CD4-positive, alpha-beta T cell treated with Interleukin-17A for 4 hours (primary cell): ENCODE measurements at regions not wholly inside any gene's neighbourhood (a gene's known extent, or its start where the extent isn't known, plus 50 kb on each side); places are given as distances from the start of the nearest gene placed in this dataset.

Experiments used
- DNase-seq: peaks from one replicate; pipeline ENCODE4 v3.0.0-alpha.2; 2020; ENCODE audit warnings: mixed read lengths

DNA sequence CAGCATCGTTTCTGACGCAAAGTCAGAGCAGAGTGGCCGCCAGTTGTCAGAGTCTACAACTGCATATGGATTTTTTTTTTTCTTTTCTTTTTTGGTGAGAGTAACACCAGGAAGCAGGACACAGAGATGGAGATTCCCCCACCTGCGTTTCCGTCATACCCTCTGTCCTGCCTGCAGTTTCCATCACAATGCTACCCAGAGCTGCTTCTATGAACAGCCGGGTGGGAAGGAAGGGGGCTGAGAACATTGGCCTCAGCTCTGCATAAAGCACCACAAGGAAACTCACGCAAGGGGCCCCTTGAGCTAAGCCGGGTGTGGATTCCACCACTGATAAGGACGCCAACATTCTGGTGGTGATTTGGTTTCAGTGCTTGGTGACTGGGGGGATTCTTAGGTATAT lies 183.5 kb upstream of the AFDN start:
- DNase-seq = no peak

DNA sequence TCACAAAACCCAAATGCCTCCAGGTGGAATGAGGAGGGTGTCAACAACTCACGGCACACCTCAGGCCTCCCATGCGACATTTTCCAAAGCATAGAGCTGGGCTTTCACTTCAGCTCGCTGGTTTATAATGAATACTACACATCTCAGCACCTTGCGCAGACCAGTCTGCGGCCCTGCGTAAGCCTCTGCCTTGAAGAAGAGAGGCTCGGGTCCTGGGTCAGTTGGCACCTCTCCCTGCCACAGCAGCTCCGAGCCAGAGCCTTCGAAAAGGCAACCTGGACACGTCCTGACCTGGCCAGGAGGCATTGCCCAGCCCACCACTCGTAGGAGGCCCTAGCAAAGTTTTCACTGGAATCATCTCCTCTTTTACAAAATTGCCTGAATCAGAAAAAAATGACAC lies 183.0 kb upstream of the AFDN start:
- DNase-seq = no peak

DNA sequence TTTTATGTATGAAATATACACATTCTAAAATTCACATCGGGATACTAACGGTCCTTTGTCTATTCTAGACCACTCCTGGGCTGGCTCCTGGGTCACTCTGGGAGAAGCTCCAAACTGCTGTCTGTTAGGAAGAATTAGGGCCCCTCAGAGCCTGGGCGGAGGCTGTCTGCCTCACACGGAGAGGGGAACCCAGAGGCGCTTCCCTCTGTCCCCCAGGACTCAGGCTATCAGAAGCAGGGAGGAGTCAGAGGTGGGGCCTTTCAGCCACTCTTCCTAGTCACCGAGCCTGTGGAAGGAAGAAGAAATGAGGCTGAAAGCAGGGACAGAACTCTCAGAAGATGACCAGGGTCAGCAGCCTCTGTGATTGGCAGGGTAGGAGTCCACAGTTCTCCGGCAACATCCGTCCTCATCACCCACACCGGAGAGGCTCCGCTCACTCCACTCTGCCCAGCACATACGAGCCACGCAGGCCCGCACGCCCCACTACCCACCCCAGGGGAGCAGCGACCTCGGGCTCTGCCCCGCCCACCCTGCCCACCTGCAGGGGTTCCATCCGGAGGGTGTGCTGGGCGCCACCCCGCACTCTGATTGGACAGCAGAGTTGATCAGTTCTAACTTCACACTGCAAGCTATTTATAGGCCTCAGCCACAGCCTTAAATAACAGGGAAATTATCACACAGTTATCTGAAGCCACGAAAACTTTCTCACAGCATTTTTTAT lies 182.1 kb upstream of the AFDN start:
- no peak for DNase-seq

DNA sequence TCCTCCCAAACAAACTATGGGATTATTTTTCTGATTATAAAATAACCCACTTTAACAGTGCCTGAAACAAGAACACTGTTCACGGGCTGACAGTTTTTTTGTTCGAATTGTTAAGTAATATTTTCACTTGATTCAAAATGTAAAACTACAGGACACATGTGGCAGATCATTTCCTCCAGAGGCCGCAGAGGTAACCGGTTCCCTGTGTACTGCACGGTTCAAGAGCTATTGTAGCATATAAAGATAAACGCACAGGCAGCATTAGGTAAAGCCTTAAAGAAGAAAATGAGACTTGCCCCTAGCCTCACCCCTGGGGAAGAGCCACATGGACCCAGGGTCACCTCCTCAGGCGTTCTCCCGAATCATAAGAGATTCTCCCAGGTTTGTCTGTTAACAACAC lies 181.3 kb upstream of the AFDN start:
- DNase-seq = no peak

DNA sequence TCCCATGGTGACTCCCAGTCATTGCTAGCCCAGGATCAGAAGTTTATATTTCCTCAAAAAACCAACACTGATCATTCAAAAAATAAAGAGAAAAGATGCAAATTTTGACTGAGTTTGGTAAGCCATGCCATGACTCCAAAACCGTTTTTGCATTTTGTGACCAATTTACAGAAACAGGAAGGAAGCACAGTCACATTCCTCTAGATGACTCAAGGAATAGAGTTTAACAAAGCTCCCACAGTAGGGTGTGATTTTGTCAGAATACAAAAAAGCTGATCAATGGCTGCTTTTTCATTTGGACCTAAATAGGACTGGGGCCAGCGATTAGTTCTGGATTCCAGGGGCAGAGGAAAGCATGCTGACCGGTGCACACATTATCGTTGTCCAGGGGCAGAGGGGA lies 179.4 kb upstream of the AFDN start:
- no peak for DNase-seq

DNA sequence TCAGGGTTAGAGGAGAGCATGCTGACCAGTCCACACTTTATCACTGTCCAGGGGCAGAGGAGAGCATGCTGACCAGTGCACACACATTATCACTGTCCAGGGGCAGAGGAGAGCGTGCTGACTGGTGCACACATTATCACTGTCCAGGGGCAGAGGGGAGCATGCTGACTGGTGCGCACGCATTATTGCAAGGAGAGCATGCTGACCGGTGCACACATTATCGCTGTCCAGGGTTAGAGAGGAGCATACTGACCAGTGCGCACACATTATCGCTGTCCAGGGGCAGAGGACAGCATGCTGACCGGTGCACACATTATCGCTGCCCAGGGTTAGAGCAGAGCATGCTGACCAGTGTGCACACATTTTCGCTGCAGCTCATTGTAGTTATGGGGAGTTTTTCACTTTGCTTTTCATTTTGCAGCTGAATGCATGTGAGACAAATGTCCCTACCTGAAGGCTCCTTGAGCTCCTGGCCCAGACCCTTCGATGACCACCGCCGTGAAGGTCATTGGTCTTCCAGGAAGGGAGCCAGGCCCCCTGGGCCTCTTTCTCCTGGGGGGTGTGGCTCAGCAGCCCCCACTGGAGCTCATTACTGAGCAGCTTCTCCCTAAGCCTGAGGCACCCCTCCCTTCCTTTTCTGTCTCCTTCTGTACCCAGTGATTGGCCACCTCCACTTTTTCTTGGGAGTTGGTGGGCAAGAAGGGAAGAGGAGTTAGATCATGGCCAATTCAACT lies 178.8 kb upstream of the AFDN start:
- no peak for DNase-seq

DNA sequence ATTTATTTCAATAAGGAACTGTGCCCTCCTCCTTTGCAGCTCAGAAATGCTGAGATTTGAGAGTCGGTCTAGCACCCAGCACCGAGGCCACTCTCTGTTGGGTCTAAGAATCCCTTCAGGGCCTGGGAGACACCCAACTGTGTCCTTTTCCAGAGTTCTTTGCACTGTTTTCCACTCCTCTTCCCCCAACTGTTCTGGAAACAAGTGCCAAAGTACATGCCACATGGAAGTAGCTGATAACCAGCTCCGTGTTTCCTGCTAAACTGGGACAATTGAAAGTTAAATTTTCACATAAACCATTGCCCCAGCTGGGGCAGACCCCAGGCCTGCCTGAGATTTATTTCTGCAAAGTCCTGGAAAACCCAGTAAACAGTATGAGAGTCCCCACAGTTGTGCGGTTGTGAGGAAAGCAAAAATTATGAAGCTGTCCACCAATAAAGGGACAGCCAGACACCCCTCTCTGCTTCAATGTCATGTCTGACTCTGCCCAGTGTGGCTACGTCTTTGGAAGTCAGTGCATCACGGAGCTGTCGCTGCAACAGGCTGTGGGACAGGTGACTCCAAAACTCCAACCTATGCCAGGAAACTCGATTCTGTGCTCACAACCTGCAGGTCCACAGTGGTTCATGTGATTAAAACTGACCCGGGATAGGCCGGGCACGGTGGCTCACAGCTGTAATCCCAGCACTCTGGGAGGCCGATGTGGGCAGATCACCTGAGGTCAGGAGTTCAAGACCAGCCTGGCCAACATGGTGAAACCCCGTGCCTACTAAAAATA lies 178.0 kb upstream of the AFDN start:
- DNase-seq = no peak

DNA sequence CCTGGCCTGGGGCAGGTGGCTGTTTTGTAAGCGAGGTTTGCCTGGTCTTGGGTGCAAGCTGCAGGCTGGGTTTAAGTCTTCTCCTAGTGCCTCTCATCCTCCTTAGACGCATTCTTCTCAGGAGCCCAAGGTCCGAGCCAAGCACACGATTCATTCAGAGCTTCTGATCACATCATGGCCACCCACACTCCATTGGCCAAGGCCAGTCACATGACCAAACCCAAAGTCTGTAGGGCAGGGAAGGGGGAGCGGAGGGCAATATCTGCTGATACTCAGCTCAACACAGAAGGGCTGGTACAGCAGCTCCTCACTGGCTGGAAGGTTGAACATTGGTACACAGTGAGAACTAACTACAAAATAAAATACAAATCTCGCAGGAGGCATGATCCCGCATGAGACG lies 177.2 kb upstream of the AFDN start:
- no peak for DNase-seq

DNA sequence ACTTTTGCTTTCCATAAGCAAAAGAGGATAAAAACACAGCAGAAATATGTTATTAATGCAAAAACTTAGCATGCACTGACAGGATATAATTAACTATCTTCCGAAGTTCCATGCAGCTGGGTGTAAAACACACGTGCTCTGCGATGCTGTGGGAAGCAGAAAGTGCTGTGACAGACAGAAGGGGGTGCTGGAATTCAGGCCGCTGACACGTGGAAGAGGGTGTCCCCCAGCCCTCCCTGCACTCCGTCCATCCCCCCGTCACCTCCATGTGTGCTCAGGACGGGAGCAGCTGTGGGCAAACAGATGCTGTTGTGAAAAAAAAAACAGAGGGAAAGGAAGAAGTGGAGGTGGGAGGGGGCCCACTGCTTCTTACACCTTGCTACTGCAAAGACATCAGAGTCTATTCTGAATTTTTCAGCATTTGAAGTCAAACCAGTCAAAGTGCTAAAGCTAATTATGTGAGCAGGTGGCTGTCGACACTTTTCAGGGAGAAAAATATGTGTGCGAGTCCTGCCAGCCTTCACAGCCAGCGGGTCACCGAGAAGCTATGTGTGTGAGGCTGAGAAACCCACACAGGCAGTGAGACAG lies 175.9 kb upstream of the AFDN start:
- DNase-seq = no peak

DNA sequence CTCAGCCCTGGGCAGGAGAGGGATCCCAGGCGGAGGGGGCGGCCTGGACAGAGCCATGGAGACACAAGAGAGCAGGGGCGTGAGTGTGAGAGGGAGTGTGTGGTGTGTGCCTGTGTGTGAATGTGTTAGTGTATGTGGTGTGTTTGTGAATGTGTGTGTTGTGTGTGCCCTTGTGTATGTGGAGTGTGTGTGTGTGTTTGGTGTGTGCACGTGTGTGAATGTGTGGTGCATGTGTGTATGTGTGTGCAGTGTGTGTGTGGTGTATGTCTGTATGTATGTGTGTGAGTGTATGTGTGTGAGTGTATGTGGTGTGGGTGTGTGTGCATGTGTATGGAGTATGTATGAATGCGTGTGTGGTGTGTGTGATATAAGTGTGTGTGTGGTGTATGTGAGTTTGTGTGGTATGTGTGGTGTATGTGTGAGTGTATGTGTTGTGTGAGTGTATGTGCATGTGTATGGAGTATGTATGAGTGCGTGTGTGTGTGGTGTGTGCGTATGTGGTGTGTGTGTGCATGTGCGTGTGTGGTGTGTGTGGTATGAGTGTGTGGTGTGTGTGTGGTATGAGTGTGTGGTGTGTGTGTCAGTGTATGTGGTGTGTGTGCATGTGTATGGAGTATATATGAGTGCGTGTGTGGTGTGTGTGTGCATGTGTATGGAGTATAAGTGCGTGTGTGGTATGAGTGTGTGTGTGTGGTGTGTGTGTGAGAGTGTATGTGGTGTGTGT lies 175.2 kb upstream of the AFDN start:
- DNase-seq = no peak

DNA sequence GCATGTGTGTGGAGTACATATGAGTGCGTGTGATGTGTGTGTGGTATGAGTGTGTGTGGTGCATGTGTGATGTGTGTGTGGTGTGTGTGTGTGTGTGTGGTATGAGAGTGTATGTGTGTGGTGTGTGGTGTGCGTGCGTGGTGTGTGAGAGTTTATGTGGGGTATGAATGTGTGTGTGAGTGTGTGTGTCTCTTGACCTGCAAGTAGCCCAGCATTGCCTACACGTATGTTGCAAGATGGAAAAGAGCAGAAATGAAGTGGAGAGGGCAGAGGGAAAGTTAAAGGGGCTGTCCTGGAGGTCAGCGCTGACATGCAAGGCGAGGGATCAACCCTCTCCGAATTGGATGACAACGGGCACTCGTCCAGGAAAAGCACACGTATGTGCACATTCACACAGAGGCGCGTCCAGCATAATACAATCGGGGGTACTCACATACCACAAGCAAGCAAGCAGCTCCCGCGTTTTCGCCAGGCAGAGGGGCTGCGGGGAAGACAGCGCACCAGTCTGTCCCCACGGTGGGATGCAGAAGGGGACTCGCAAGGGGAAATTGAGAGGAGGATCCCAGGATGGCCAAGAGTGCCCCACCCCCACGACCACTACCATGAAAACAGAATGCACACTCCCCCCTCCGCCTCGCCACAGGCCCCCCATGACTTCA lies 174.5 kb upstream of the AFDN start:
- DNase-seq = no peak

DNA sequence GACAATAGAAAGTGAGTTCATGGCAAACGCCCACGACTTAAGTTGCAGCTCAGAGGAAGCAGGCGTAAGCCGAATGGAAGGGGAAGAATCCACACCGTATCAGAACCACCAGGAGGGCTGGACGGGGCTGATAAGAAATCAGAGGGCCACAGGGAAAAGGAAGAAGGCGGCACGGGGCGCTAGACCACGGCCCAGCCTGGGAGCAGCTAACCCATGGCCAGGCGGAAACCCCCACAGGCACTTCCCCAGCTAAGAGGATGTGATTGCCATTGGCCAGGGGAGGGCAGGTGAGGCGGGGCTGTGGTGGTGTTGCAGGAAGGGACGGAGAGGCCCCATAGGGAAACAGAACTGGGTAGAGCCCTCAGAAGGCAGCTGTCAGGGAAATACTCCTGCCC lies 174.0 kb upstream of the AFDN start:
- DNase-seq = no peak

DNA sequence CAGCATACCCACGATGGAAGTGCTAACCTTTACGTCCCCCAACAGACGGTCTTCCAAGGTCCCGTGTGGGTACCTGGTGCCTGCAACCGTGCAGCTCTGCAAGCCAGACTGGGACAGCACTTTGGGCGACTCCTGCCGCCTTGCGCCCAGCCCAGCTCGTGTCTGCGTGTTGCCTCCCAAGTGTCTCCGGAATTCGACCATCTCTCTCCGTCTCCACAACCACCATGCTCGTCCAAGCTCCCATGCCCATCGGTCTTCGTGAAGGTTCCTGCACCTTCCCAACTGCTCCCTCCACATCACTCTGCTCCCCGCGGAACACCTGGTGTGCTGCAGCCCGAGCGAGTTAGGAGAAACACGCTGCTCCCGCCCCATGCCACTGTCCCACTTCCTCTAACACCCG lies 173.2 kb upstream of the AFDN start:
- DNase-seq = no peak

DNA sequence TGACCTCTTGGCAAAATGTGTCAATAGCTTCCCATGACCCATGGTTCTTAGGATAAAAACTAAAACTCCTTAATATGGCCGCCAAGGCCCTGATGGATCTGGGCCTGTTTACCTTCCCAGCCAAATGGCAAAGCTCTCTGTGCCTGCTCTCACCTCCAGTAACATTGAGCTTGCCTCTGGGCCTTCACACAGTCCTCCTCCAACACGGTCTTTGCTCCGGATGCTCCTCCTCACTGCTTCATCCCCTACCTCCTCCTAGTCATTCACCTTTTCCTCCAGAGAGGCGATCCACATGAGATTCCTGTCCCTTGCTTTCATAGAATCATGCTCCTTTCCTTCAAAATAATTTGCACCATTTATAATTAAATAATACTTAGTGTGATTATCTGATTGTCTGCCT lies 172.3 kb upstream of the AFDN start:
- DNase-seq = no peak

DNA sequence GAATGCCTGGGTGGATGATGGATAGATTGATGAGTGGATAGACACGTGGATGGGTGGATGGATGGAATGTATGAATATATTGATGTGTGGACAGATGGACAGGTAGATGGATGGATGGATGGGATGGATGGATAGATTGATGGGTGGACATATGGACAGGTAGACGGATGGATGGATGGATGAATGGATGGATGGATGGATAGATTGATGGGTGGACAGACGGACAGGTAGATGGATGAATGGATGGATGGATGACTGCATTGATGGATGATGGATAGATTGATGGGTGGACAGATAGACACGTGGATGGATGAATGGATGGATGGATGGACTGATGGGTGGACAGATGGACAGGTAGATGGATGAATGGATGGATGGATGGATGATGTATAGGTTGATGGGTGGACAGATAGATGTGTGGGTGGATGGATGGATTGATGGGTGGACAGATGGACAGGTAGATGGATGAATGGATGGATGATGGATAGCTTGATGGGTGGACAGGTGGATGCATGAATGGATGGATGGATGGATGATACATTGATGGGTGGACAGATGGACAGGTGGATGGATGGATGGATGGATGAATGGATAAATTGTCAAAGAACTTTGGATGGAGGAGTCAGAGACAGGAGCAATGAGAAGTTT lies 171.4 kb upstream of the AFDN start:
- no peak for DNase-seq

DNA sequence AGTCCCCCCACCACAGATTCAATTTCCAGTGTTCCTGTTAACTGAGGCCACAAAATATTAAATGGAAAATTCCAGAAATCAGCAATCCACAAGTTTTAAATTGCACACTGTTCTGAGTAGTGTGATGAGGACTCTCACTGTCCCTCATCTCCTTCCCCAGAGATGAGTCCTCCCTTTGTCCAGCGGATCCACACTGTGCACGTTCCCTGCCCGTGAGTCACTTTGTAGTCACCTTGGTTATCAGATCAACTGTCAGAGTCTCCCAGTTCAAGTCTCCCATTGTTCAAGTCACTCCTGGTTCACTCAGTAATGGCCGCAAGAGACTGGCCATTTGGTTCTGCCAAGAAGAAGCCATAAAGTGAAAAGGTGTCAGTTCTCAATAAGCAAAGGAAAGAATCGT lies 168.6 kb upstream of the AFDN start:
- DNase-seq = no peak

DNA sequence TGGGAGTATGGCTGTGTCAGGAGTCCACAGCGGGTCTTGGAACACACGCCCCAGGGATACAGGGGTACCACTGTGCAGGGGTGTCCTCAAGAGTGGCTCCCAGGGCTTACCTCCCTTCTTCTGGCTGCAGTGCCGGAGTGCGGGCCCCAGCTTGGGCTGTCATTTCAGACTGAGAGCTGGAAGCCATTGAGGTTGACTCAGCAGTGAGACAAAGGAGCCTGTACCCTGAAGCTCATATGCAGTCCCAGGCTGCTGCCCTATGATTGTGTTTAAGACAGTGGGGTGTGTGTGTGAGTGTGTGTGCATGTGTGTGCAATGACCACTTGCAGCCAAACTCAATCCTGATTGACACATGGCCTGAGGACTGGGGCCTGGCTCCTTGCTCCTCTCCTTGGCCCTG lies 167.7 kb upstream of the AFDN start:
- DNase-seq = no peak

DNA sequence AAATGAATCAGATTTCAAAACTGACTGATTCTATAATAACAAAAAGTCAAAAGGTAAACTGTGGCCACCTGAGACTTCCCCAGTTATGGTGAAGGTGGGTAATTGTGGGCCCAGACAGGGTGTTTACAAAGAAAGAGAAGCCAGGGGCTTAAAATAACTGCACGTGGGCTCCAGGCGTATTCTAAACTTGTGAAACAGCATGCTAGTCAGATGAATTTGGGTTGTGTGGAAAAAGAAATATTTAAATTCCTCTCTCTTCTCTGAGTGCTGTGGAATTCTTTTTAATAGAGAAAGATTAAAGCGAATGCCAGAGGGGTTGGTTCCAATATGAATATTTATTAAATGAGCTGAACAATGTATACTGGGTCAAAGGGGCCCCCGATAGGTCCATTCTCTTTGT lies 166.3 kb upstream of the AFDN start:
- no peak for DNase-seq

DNA sequence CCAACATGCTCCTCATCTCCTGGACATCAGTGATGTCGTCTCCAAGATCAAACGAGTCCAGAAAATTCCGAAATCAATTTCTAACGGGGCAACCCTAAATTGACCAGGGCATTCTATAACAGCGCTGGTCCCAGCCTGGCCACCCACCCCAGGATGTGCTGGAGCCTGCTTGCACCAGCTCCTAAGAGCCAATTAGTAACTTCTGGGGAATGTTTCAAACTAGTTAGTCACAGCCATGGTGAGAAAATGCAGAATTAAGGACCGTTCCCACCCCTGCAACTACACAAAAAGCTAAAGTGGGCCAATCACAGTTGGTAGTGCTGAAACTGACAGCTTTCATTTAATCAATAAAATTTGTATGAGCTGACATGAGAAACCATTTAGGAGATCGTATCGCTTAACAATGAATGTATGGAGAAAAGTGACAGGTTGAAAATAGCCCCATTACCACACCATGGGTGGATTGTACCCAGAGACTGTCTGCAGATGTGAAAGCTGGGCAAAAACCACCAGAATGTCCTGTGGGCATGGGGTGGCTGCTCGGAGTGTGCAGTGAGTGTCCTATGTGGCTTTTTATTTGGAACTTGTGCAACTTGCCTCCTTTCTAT lies 165.7 kb upstream of the AFDN start:
- no peak for DNase-seq

DNA sequence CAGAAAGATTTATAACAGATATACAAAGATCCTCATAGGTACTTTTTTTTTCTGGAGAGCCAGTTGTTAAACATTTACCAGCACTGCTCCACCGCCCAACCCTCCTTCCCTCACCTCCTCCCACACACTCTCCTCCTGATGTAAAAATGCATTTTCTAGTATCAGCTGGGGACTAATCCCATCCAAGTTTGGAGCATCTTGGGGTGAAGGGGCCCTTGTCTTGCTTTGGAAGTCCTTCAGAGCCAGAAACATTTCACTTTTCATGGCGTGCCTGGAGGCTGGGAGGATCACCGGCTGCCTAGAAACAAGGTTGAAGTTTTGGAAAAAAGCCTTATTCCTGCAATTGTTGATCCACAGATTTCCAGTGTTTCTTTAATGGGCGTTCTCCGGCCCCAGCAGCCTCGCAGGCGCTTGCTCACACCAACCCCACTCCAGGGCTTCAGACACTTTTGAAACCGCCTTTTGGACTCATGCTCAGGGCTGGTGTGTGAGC lies 165.1 kb upstream of the AFDN start:
- DNase-seq = no peak
